GM12878 (cell line): ENCODE measurements at regions not wholly inside any gene's neighbourhood (a gene's known extent, or its start where the extent isn't known, plus 50 kb on each side); places are given as distances from the start of the nearest gene placed in this dataset.

Source experiments
- ATAC-seq: fragments of 200-7000 bp; cut with Tn5 transposase; 3 replicates; pipeline ENCODE4 v1.9.1; 2020; ENCODE audit warnings: mild to moderate bottlenecking, moderate library complexity
- BruUV-seq: library from RNA; stranded (reverse); fragments of 400-500 nt; replicated peaks from 2 replicates; lab custom pipeline; 2021; lab: Mats Ljungman, UMichigan
- CTCF ChIA-PET: fragments of 300-600 bp; sonication (Branson Sonifier 250); formaldehyde crosslinking; extraction: SDS; loops from one replicate; lab custom pipeline; 2021; ENCODE audit warnings: inconsistent platforms; lab: Yijun Ruan, JAX
- POLR2A ChIA-PET: fragments of 350-600 bp; formaldehyde crosslinking; extraction: SDS; loops from one replicate; lab custom pipeline; 2021; ENCODE audit warnings: inconsistent platforms; lab: Charles Lee
- RAD21 ChIA-PET: fragments of 300-600 bp; sonication (Branson Sonifier 250); formaldehyde crosslinking; loops from one replicate; lab custom pipeline; 2023; ENCODE audit warnings: antibody characterized with exemption; ENCODE audit not compliant: unreplicated experiment; lab: Charles Lee
- SMC1A ChIA-PET: fragments of 300-600 bp; sonication (Branson Sonifier 250); formaldehyde crosslinking; loops from one replicate; lab custom pipeline; 2023; ENCODE audit not compliant: unreplicated experiment, uncharacterized antibody; lab: Charles Lee
- DNase-seq: peaks from one replicate; pipeline ENCODE4 v3.0.0-alpha.2; 2011; ENCODE audit warnings: low read depth, low spot score
- FAIRE-seq: peaks from 3 replicates; lab custom pipeline; 2011; peaks lifted over from hg19 to GRCh38; lab: Jason Lieb, UNC
- H2AFZ ChIP-seq: 2 replicates; pipeline ENCODE4 v1.6.0; 2011; ENCODE audit warnings: low read depth, low read length, control low read depth; ENCODE audit not compliant: control insufficient read depth
- H3K27ac ChIP-seq: 2 replicates; pipeline ENCODE4 v1.5.1; 2011; ENCODE audit warnings: control low read depth; ENCODE audit not compliant: control insufficient read depth, insufficient read depth
- H3K27me3 ChIP-seq, 2 experiments: replicated peaks in 1 of 2; 2 replicates each; pipeline versions ENCODE4 v1.6.0 to v1.6.1; 2011; ENCODE audit warnings: low read length in 1 of 2; ENCODE audit not compliant: control insufficient read depth in 2 of 2, insufficient read depth in 2 of 2
- H3K36me3 ChIP-seq, 2 experiments: 2 replicates each; pipeline ENCODE4 v1.5.1; 2011; ENCODE audit warnings: low read length in 1 of 2; ENCODE audit not compliant: control insufficient read depth in 2 of 2, insufficient read depth in 2 of 2
- H3K4me1 ChIP-seq: 2 replicates; pipeline ENCODE4 v1.6.1; 2011; ENCODE audit warnings: mild to moderate bottlenecking, low read length, moderate library complexity, mixed read lengths; ENCODE audit not compliant: control insufficient read depth, insufficient read depth
- H3K4me2 ChIP-seq: 2 replicates; pipeline ENCODE4 v1.6.0; 2011; ENCODE audit warnings: control low read depth; ENCODE audit not compliant: control insufficient read depth, insufficient read depth
- H3K4me3 ChIP-seq: fragments of 200-600 bp; sonication (generic); 2 replicates; pipeline ENCODE4 v1.5.1; 2016
- H3K79me2 ChIP-seq: 2 replicates; pipeline ENCODE4 v1.6.0; 2011; ENCODE audit warnings: low read length; ENCODE audit not compliant: control insufficient read depth, insufficient read depth
- H3K9ac ChIP-seq: 2 replicates; pipeline ENCODE4 v1.8.0; 2011; ENCODE audit warnings: low read length, control low read depth, mixed read lengths; ENCODE audit not compliant: control insufficient read depth, insufficient read depth
- H3K9me3 ChIP-seq: replicated peaks from 3 replicates; pipeline ENCODE4 v1.5.1; 2011; ENCODE audit warnings: mild to moderate bottlenecking, low read length; ENCODE audit not compliant: control insufficient read depth, insufficient read depth
- H4K20me1 ChIP-seq: 2 replicates; pipeline ENCODE4 v1.6.0; 2011; ENCODE audit not compliant: control insufficient read depth, insufficient read depth
- CBFB ChIP-seq: IDR thresholded peaks from 2 replicates; pipeline ENCODE4 v1.6.1; 2016; ENCODE audit warnings: antibody characterized with exemption, low read depth
- CBX5 ChIP-seq: sonication (generic); IDR thresholded peaks from 2 replicates; pipeline ENCODE4 v1.6.1; 2016; ENCODE audit warnings: low read depth, moderate library complexity, mild to moderate bottlenecking, inconsistent platforms
- E2F4 ChIP-seq: IDR thresholded peaks from 2 replicates; pipeline ENCODE4 v1.6.1; 2012; ENCODE audit warnings: low read depth, low read length, improper control_type of control experiment
- EGR1 ChIP-seq, 2 experiments: IDR thresholded peaks; 1 replicate in 1 of 2; 2 replicates in 1 of 2; pipeline ENCODE4 v1.6.1; 2011 to 2012; ENCODE audit warnings: low read depth in 2 of 2, low read length in 2 of 2, borderline replicate concordance in 1 of 2, mild to moderate bottlenecking in 1 of 2, moderate library complexity in 1 of 2
- HDGF ChIP-seq: fragments of 450-650 bp; IDR thresholded peaks from 2 replicates; pipeline ENCODE4 v1.6.1; 2016; ENCODE audit warnings: antibody characterized with exemption
- IRF3 ChIP-seq: fragments of 450-650 bp; IDR thresholded peaks from 2 replicates; pipeline ENCODE4 v1.6.1; 2014; ENCODE audit warnings: mild to moderate bottlenecking
- JUND ChIP-seq: IDR thresholded peaks from 2 replicates; pipeline ENCODE4 v1.6.1; 2012; ENCODE audit warnings: low read depth, mild to moderate bottlenecking, low read length, improper control_type of control experiment, moderate library complexity
- MYC ChIP-seq: IDR thresholded peaks from 2 replicates; pipeline ENCODE4 v1.6.1; 2011; ENCODE audit warnings: mild to moderate bottlenecking, low read length, moderate library complexity, inconsistent platforms; ENCODE audit not compliant: insufficient read depth, insufficient replicate concordance, insufficient read length, severe bottlenecking
- POU2F2 ChIP-seq: IDR thresholded peaks from 3 replicates; pipeline ENCODE4 v1.6.1; 2011; ENCODE audit warnings: low read depth, mild to moderate bottlenecking, low read length, borderline replicate concordance
- RCOR1 ChIP-seq: conservative IDR thresholded peaks from 2 replicates; pipeline ENCODE4 v1.6.1; 2012; ENCODE audit warnings: low read depth, low read length, improper control_type of control experiment
- SMAD5 ChIP-seq: IDR thresholded peaks from 2 replicates; pipeline ENCODE4 v1.6.1; 2016; ENCODE audit warnings: antibody characterized with exemption, low read depth
- SREBF1 ChIP-seq: IDR thresholded peaks from 2 replicates; pipeline ENCODE4 v1.6.1; 2012; ENCODE audit warnings: mild to moderate bottlenecking, low read length
- TCF12 ChIP-seq: IDR thresholded peaks from 2 replicates; pipeline ENCODE4 v1.6.1; 2011; ENCODE audit warnings: low read depth, mild to moderate bottlenecking, low read length
- ZSCAN29 ChIP-seq: fragments of 450-650 bp; IDR thresholded peaks from 2 replicates; pipeline ENCODE4 v1.6.1; 2017; ENCODE audit warnings: mild to moderate bottlenecking, moderate library complexity
- WGBS: methylation state at CpG from one replicate; pipeline ENCODE4 v1.1.6; 2016; ENCODE audit warnings: low lambda C conversion rate; ENCODE audit not compliant: insufficient replicate concordance, insufficient coverage; ENCODE audit errors: missing lambda C conversion rate; 5-methylcytosine and 5-hydroxymethylcytosine counted together
- in situ Hi-C: fragments of 300-500 bp; cut with MboI; formaldehyde crosslinking; loops from 9 replicates; pipeline ENCODE4 v1.14.3; 2018; ENCODE audit warnings: mixed read lengths
- intact Hi-C: fragments of 100-400 bp; cut with micrococcal nuclease; formaldehyde crosslinking; loops from one replicate; pipeline ENCODE4 v1.14.2; 2022; ENCODE audit not compliant: unreplicated experiment

GRCh38 chr4:176534566-176534965 lies 214.8 kb downstream of the SPCS3 start:
- ChIA-PET POLR2A (no interaction called here), CTCF (no interaction called here), RAD21 (no interaction called here), SMC1A (no interaction called here)
- Histone ChIP-seq H3K9ac (no peak overlapping the region), H4K20me1 (no peaks in the 10 kb centered on the region), H3K9me3 (no peaks in the 10 kb centered on the region), H3K4me2 (no peak overlapping the region), H3K79me2 (no peaks in the 10 kb centered on the region), H3K27me3 (no peaks in the 10 kb centered on the region), H3K4me3 (no peak overlapping the region), H3K4me1 (no peaks in the 10 kb centered on the region), H3K36me3 (no peaks in the 10 kb centered on the region), H2AFZ (no peak overlapping the region), H3K27ac (no peak overlapping the region)
- intact Hi-C loops = no loop called here
- TF ChIP-seq CBX5 (no peak), EGR1 (IDR thresholded peaks at IDR 0.05; ENCODE audit: borderline replicate concordance in 1 of 2, low read depth in 2 of 2, low read length in 2 of 2) (no peak), RCOR1 (no peak), SMAD5 (no peak), JUND (no peak)
- no peak for FAIRE-seq
- ATAC-seq = no peak
- no TSS peak for BruUV-seq
- 0% methylated on average over 3 of the region's 3 CpGs for WGBS
- in situ Hi-C loops = no loop called here
- no peak for DNase-seq

GRCh38 chr4:176538217-176538925 lies 218.6 kb downstream of the SPCS3 start:
- Histone ChIP-seq H3K9ac (no peak overlapping the region), H3K36me3 (no peaks in the 10 kb centered on the region), H4K20me1 (no peaks in the 10 kb centered on the region), H2AFZ (no peak overlapping the region), H3K27ac (no peak overlapping the region), H3K4me2 (no peak overlapping the region), H3K4me3 (no peak overlapping the region), H3K4me1 (no peaks in the 10 kb centered on the region), H3K9me3 (no peaks in the 10 kb centered on the region), H3K79me2 (no peaks in the 10 kb centered on the region), H3K27me3 (no peaks in the 10 kb centered on the region)
- DNase-seq (no peak), FAIRE-seq (no peak), ATAC-seq (no peak)
- RAD21 ChIA-PET = no interaction called here
- BruUV-seq = no TSS peak
- intact Hi-C loops (no loop called here), in situ Hi-C loops (no loop called here)
- WGBS = 31% methylated on average over 4 of the region's 4 CpGs
- CTCF ChIA-PET = no interaction called here
- SMC1A ChIA-PET = no interaction called here
- POLR2A ChIA-PET = no interaction called here
- TF ChIP-seq CBFB = no peak
- no peak for TF ChIP-seq E2F4
- TF ChIP-seq HDGF = no peak
- TF ChIP-seq JUND = no peak
- TF ChIP-seq SREBF1 = no peak
- TF ChIP-seq TCF12 = no peak
- TF ChIP-seq MYC = no peak
- TF ChIP-seq ZSCAN29 = no peak
- TF ChIP-seq POU2F2 = no peak
- TF ChIP-seq RCOR1 = no peak
- no peak for TF ChIP-seq IRF3
